Muscle of leg (tissue), 3 donors: ENCODE measurements at regions not wholly inside any gene's neighbourhood (a gene's known extent, or its start where the extent isn't known, plus 50 kb on each side); places are given as distances from the start of the nearest gene placed in this dataset.
"Not testable (repeated sequence)": the region's sequence is repeated elsewhere in the genome, so short reads cannot be mapped to it uniquely, and the experiment has no call there.

Source experiments
- DNase-seq: peaks from one replicate; pipeline ENCODE4 v3.0.0; 2013
- H3K27ac ChIP-seq: one replicate; pipeline ENCODE4 v1.5.1; 2013; ENCODE audit warnings: mild to moderate bottlenecking, low read length, control low read depth
- H3K27me3 ChIP-seq: one replicate; pipeline ENCODE4 v1.6.1; 2013; ENCODE audit warnings: low read length; ENCODE audit not compliant: control insufficient read depth, insufficient read depth
- H3K36me3 ChIP-seq: one replicate; pipeline ENCODE4 v1.6.1; 2013; ENCODE audit warnings: low read length; ENCODE audit not compliant: control insufficient read depth, insufficient read depth
- H3K4me1 ChIP-seq: one replicate; pipeline ENCODE4 v1.6.1; 2013; ENCODE audit warnings: low read length; ENCODE audit not compliant: control insufficient read depth, insufficient read depth
- H3K4me3 ChIP-seq: one replicate; pipeline ENCODE4 v1.5.1; 2013; ENCODE audit warnings: low read length, control low read depth
- H3K9me3 ChIP-seq: replicated peaks from 2 replicates; pipeline ENCODE4 v1.6.1; 2013; ENCODE audit warnings: low read depth, low read length; ENCODE audit not compliant: control insufficient read depth
- WGBS: methylation state at CpG from one replicate; pipeline ENCODE4 v1.1.5; 2013; ENCODE audit warnings: missing lambda C conversion rate; ENCODE audit not compliant: insufficient coverage; 5-methylcytosine and 5-hydroxymethylcytosine counted together

- Histone ChIP-seq H3K4me3 (no peak overlapping the region), H3K27ac (no peak overlapping the region), H3K36me3 (no peaks in the 10 kb centered on the region), H3K9me3 (peaks cover 4% of the 10 kb centered on the region), H3K4me1 (no peaks in the 10 kb centered on the region), H3K27me3 (no peaks in the 10 kb centered on the region)
- DNase-seq: no peak
- WGBS: no CpG with 5 or more reads among the region's 1 CpG
Measured at GRCh38 chr10:108036265-108036664, 871.8 kb upstream of the SORCS1 start.

- H3K36me3 ChIP-seq: no peaks in the 10 kb centered on the region
- WGBS: no CpG with 5 or more reads among the region's 1 CpG
- H3K27ac ChIP-seq: no peak overlapping the region
- H3K9me3 ChIP-seq: peaks cover 3% of the 10 kb centered on the region
- DNase-seq: no peak
- H3K4me1 ChIP-seq: no peaks in the 10 kb centered on the region
- H3K4me3 ChIP-seq: no peak overlapping the region
- no peaks in the 10 kb centered on the region for H3K27me3 ChIP-seq
Measured at GRCh38 chr10:108034829-108035228, 870.3 kb upstream of the SORCS1 start.

- not testable (repeated sequence) for H3K9me3 ChIP-seq, DNase-seq, H3K27me3 ChIP-seq, H3K4me1 ChIP-seq, H3K4me3 ChIP-seq, H3K27ac ChIP-seq, H3K36me3 ChIP-seq
- no CpG with 5 or more reads among the region's 3 CpGs for WGBS
Measured at GRCh38 chr10:108033518-108033917, 869.0 kb upstream of the SORCS1 start.

GRCh38 chr10:108031505-108031904, 867.0 kb upstream of the SORCS1 start:
- H3K4me1 ChIP-seq: no peaks in the 10 kb centered on the region
- no CpG with 5 or more reads among the region's 1 CpG for WGBS

GRCh38 chr10:108014902-108015177, 850.3 kb upstream of the SORCS1 start:
- Histone ChIP-seq H3K36me3 (no peaks in the 10 kb centered on the region), H3K4me1 (no peaks in the 10 kb centered on the region), H3K4me3 (no peak overlapping the region), H3K27ac (no peak overlapping the region), H3K27me3 (no peaks in the 10 kb centered on the region), H3K9me3 (peaks cover 14% of the 10 kb centered on the region)
- no peak for DNase-seq
- no CpG with 5 or more reads among the region's 1 CpG for WGBS

More at GRCh38 chr10:108031505-108031904, 867.0 kb upstream of the SORCS1 start:
- Histone ChIP-seq H3K27ac (no peak overlapping the region), H3K27me3 (no peaks in the 10 kb centered on the region), H3K9me3 (peaks cover 4% of the 10 kb centered on the region), H3K36me3 (no peaks in the 10 kb centered on the region), H3K4me3 (no peak overlapping the region)
- DNase-seq: no peak

- H3K4me1 ChIP-seq: no peaks in the 10 kb centered on the region
- peaks cover 11% of the 10 kb centered on the region for H3K9me3 ChIP-seq
- no peak overlapping the region for H3K4me3 ChIP-seq
- no peaks in the 10 kb centered on the region for H3K27me3 ChIP-seq
- no peak overlapping the region for H3K27ac ChIP-seq
- WGBS: no CpG with 5 or more reads among the region's 4 CpGs
- DNase-seq: no peak
- no peaks in the 10 kb centered on the region for H3K36me3 ChIP-seq
Measured at GRCh38 chr10:108014145-108014901, 849.8 kb upstream of the SORCS1 start.

GRCh38 chr10:108005627-108006026, 841.1 kb upstream of the SORCS1 start:
- no peak for DNase-seq
- H3K4me1 ChIP-seq: no peaks in the 10 kb centered on the region
- H3K36me3 ChIP-seq: no peaks in the 10 kb centered on the region
- peaks cover 7% of the 10 kb centered on the region for H3K9me3 ChIP-seq
- no peaks in the 10 kb centered on the region for H3K27me3 ChIP-seq
- H3K4me3 ChIP-seq: no peak overlapping the region
- no peak overlapping the region for H3K27ac ChIP-seq

- no peak overlapping the region for H3K4me3 ChIP-seq
- no peak overlapping the region for H3K27ac ChIP-seq
- no peak for DNase-seq
- no peaks in the 10 kb centered on the region for H3K36me3 ChIP-seq
- H3K9me3 ChIP-seq: peaks cover 7% of the 10 kb centered on the region
- H3K27me3 ChIP-seq: no peaks in the 10 kb centered on the region
- no peaks in the 10 kb centered on the region for H3K4me1 ChIP-seq
Measured at GRCh38 chr10:108003576-108003975, 839.1 kb upstream of the SORCS1 start.

GRCh38 chr10:108003061-108003460, 838.6 kb upstream of the SORCS1 start:
- Histone ChIP-seq H3K36me3 (no peaks in the 10 kb centered on the region), H3K4me1 (no peaks in the 10 kb centered on the region), H3K27me3 (no peaks in the 10 kb centered on the region), H3K27ac (no peak overlapping the region), H3K4me3 (no peak overlapping the region), H3K9me3 (peaks cover 7% of the 10 kb centered on the region)
- DNase-seq: no peak

GRCh38 chr10:108000365-108000764, 835.9 kb upstream of the SORCS1 start:
- H3K4me1 ChIP-seq: no peaks in the 10 kb centered on the region
- WGBS: no CpG with 5 or more reads among the region's 1 CpG
- no peak overlapping the region for H3K27ac ChIP-seq
- no peaks in the 10 kb centered on the region for H3K27me3 ChIP-seq
- no peak for DNase-seq
- H3K36me3 ChIP-seq: no peaks in the 10 kb centered on the region
- no peak overlapping the region for H3K4me3 ChIP-seq
- no peaks in the 10 kb centered on the region for H3K9me3 ChIP-seq

GRCh38 chr10:107994621-107995270, 830.2 kb upstream of the SORCS1 start:
- Histone ChIP-seq H3K4me3 (no peak overlapping the region), H3K4me1 (no peaks in the 10 kb centered on the region), H3K9me3 (no peaks in the 10 kb centered on the region), H3K36me3 (no peaks in the 10 kb centered on the region), H3K27me3 (no peaks in the 10 kb centered on the region), H3K27ac (no peak overlapping the region)
- peak; percentile 3 for DNase-seq
- no CpG with 5 or more reads among the region's 3 CpGs for WGBS
